Uterus (tissue), 3 donors: ENCODE measurements at regions not wholly inside any gene's neighbourhood (a gene's known extent, or its start where the extent isn't known, plus 50 kb on each side); places are given as distances from the start of the nearest gene placed in this dataset.

Source experiments
- DNase-seq, 2 donors: peaks; one replicate each; pipeline ENCODE4 v3.0.0-alpha.2; 2019 to 2020
- H3K27ac ChIP-seq, 2 donors: fragments of 200-600 bp; sonication (generic); 1 replicate in 1 of 2; 2 replicates in 1 of 2; pipeline ENCODE4 v1.5.1; 2016 to 2018
- H3K27me3 ChIP-seq, 2 donors: fragments of 200-600 bp; sonication (generic); one replicate each; pipeline ENCODE4 v1.5.1; 2018 to 2019; ENCODE audit warnings: control low read depth in 1 of 2
- H3K36me3 ChIP-seq, 2 donors: fragments of 200-600 bp; sonication (generic); one replicate each; pipeline ENCODE4 v1.5.1; 2019; ENCODE audit warnings: control low read depth in 1 of 2
- H3K4me1 ChIP-seq, 2 donors: fragments of 200-600 bp; sonication (generic); one replicate each; pipeline ENCODE4 v1.5.1; 2018 to 2019; ENCODE audit warnings: control low read depth in 1 of 2
- H3K4me3 ChIP-seq, 2 donors: fragments of 200-600 bp; sonication (generic); 1 replicate in 1 of 2; 2 replicates in 1 of 2; pipeline ENCODE4 v1.5.1; 2018 to 2019; ENCODE audit warnings: mild to moderate bottlenecking in 1 of 2
- H3K9me3 ChIP-seq, 2 donors: fragments of 200-600 bp; sonication (generic); one replicate each; pipeline ENCODE4 v1.5.1; 2019; ENCODE audit warnings: control low read depth in 1 of 2
- CTCF ChIP-seq, 4 experiments: fragments of 200-600 bp in 2 of 4; fragments of 450-650 bp in 2 of 4; sonication (generic) in 2 of 4; IDR thresholded peaks; one replicate each; pipeline ENCODE4 v1.5.1; 2016 to 2019; ENCODE audit warnings: antibody characterized with exemption in 4 of 4, mild to moderate bottlenecking in 2 of 4, moderate library complexity in 1 of 4
- POLR2A ChIP-seq, 2 donors: fragments of 450-650 bp; IDR thresholded peaks; one replicate each; pipeline ENCODE4 v1.6.1; 2016; ENCODE audit warnings: antibody characterized with exemption in 2 of 2, mild to moderate bottlenecking in 1 of 2, moderate library complexity in 1 of 2
- intact Hi-C: fragments of 100-400 bp; cut with DNase I; formaldehyde crosslinking; loops from one replicate; pipeline ENCODE4 v1.15.1; 2023; ENCODE audit warnings: low total_unique reads
- donor health status: DM: yes; HTN: yes; CAD: no.

- H3K4me3 ChIP-seq: no peak overlapping the region
- H3K9me3 ChIP-seq: no peaks in the 10 kb centered on the region
- intact Hi-C loops: no loop called here
- H3K27me3 ChIP-seq: no peaks in the 10 kb centered on the region
- H3K27ac ChIP-seq: no peak overlapping the region
- TF ChIP-seq CTCF (IDR thresholded peaks at IDR 0.05) (no peak), POLR2A (IDR thresholded peaks at IDR 0.05) (no peak)
- no peaks in the 10 kb centered on the region for H3K36me3 ChIP-seq
- DNase-seq: no peak
- H3K4me1 ChIP-seq: no peaks in the 10 kb centered on the region
These were observed 1183.6 kb downstream of the BRD1 start for GRCh38 chr22:48644108-48644507.

- Histone ChIP-seq H3K27me3 (no peaks in the 10 kb centered on the region), H3K27ac (no peak overlapping the region), H3K36me3 (no peaks in the 10 kb centered on the region), H3K4me1 (no peaks in the 10 kb centered on the region), H3K9me3 (no peaks in the 10 kb centered on the region), H3K4me3 (no peak overlapping the region)
- no peak for DNase-seq
- intact Hi-C loops: no loop called here
- TF ChIP-seq CTCF (IDR thresholded peaks at IDR 0.05): no peak
- no peak for TF ChIP-seq POLR2A (IDR thresholded peaks at IDR 0.05)
These were observed 1184.5 kb downstream of the BRD1 start for GRCh38 chr22:48643066-48643731.

- H3K27ac ChIP-seq: no peak overlapping the region
- no peaks in the 10 kb centered on the region for H3K27me3 ChIP-seq
- no peaks in the 10 kb centered on the region for H3K36me3 ChIP-seq
- H3K4me1 ChIP-seq: no peaks in the 10 kb centered on the region
- intact Hi-C loops: no loop called here
- no peak for TF ChIP-seq POLR2A (IDR thresholded peaks at IDR 0.05)
- no peak for TF ChIP-seq CTCF (IDR thresholded peaks at IDR 0.05)
- no peak overlapping the region for H3K4me3 ChIP-seq
- no peaks in the 10 kb centered on the region for H3K9me3 ChIP-seq
- no peak for DNase-seq
These were observed 1185.1 kb downstream of the BRD1 start for GRCh38 chr22:48642550-48642949.

- TF ChIP-seq CTCF (IDR thresholded peaks at IDR 0.05) (no peak), POLR2A (IDR thresholded peaks at IDR 0.05) (no peak)
- Histone ChIP-seq H3K36me3 (no peaks in the 10 kb centered on the region), H3K27me3 (no peaks in the 10 kb centered on the region), H3K4me1 (no peaks in the 10 kb centered on the region), H3K4me3 (no peak overlapping the region), H3K9me3 (no peaks in the 10 kb centered on the region), H3K27ac (no peak overlapping the region)
- DNase-seq: no peak
- intact Hi-C loops: no loop called here
These were observed 1185.7 kb downstream of the BRD1 start for GRCh38 chr22:48641906-48642475.

GRCh38 chr22:48640890-48641841 lies 1186.5 kb downstream of the BRD1 start:
- Histone ChIP-seq H3K9me3 (no peaks in the 10 kb centered on the region), H3K36me3 (no peaks in the 10 kb centered on the region), H3K27ac (peak overlapping the region in 1 of 2 donors; percentile 33), H3K4me3 (no peak overlapping the region), H3K4me1 (no peaks in the 10 kb centered on the region), H3K27me3 (no peaks in the 10 kb centered on the region)
- DNase-seq: no peak
- intact Hi-C loops: no loop called here
- TF ChIP-seq CTCF (IDR thresholded peaks at IDR 0.05) (no peak), POLR2A (IDR thresholded peaks at IDR 0.05) (no peak)
